Neural progenitor cell (in vitro differentiated cells): ENCODE measurements at regions not wholly inside any gene's neighbourhood (a gene's known extent, or its start where the extent isn't known, plus 50 kb on each side); places are given as distances from the start of the nearest gene placed in this dataset.

Experiments used
- DNase-seq: peaks from one replicate; pipeline ENCODE4 v3.0.0-alpha.2; 2016; ENCODE audit warnings: low spot score
- H2AFZ ChIP-seq: fragments of 200-600 bp; sonication (generic); replicated peaks from 2 replicates; pipeline ENCODE4 v1.6.1; 2016; ENCODE audit warnings: antibody characterized with exemption
- H3F3A ChIP-seq: fragments of 200-600 bp; sonication (generic); 2 replicates; pipeline ENCODE4 v1.6.1; 2016; ENCODE audit warnings: antibody characterized with exemption, low read depth
- H3K27ac ChIP-seq: fragments of 200-600 bp; sonication (generic); 2 replicates; pipeline ENCODE4 v1.5.1; 2016; ENCODE audit warnings: mild to moderate bottlenecking
- H3K27me3 ChIP-seq: fragments of 200-600 bp; sonication (generic); 2 replicates; pipeline ENCODE4 v1.6.1; 2016; ENCODE audit warnings: mild to moderate bottlenecking, moderate library complexity
- H3K36me3 ChIP-seq: fragments of 200-600 bp; sonication (generic); 2 replicates; pipeline ENCODE4 v1.5.1; 2016
- H3K4me1 ChIP-seq: fragments of 200-600 bp; sonication (generic); 2 replicates; pipeline ENCODE4 v1.6.1; 2016; ENCODE audit warnings: mixed run types
- H3K4me2 ChIP-seq: fragments of 200-600 bp; sonication (generic); 2 replicates; pipeline ENCODE4 v1.6.1; 2016
- H3K4me3 ChIP-seq: fragments of 200-600 bp; sonication (generic); 2 replicates; pipeline ENCODE4 v1.5.1; 2016
- H3K79me2 ChIP-seq: fragments of 200-600 bp; sonication (generic); 2 replicates; pipeline ENCODE4 v1.6.1; 2016; ENCODE audit warnings: low read depth
- H3K9ac ChIP-seq: fragments of 200-600 bp; sonication (generic); 2 replicates; pipeline ENCODE4 v1.6.1; 2016
- H3K9me3 ChIP-seq: fragments of 200-600 bp; sonication (generic); 2 replicates; pipeline ENCODE4 v1.5.1; 2016; ENCODE audit warnings: low read depth
- H4K20me1 ChIP-seq: fragments of 200-600 bp; sonication (generic); 2 replicates; pipeline ENCODE4 v1.6.1; 2016; ENCODE audit warnings: low read depth
- H3K27ac Mint-ChIP-seq: 3 replicates; pipeline ENCODE4 v1.8.0; 2021; ENCODE audit warnings: mixed read lengths
- H3K27me3 Mint-ChIP-seq: 2 replicates; pipeline ENCODE4 v1.8.0; 2022; ENCODE audit warnings: low read depth, mild to moderate bottlenecking, inconsistent platforms, moderate library complexity, mixed read lengths; ENCODE audit not compliant: insufficient read depth
- H3K36me3 Mint-ChIP-seq: 3 replicates; pipeline ENCODE4 v1.8.0; 2021; ENCODE audit warnings: mixed read lengths
- H3K4me1 Mint-ChIP-seq: 3 replicates; pipeline ENCODE4 v1.8.0; 2021; ENCODE audit warnings: mixed read lengths
- H3K4me3 Mint-ChIP-seq: 3 replicates; pipeline ENCODE4 v1.8.0; 2021; ENCODE audit warnings: mild to moderate bottlenecking, moderate library complexity, mixed read lengths
- H3K9me3 Mint-ChIP-seq: 3 replicates; pipeline ENCODE4 v1.8.0; 2020; ENCODE audit warnings: mixed read lengths
- EZH2 ChIP-seq: fragments of 200-600 bp; sonication (generic); IDR thresholded peaks from 2 replicates; pipeline ENCODE4 v1.6.1; 2017; ENCODE audit warnings: antibody characterized with exemption, mild to moderate bottlenecking, moderate library complexity
- EZH2phosphoT487 ChIP-seq: fragments of 200-600 bp; sonication (generic); IDR thresholded peaks from 2 replicates; pipeline ENCODE4 v1.6.1; 2017; ENCODE audit warnings: antibody characterized with exemption
- TF ChIP-seq, protein P1 (sequence below): fragments of 200-600 bp; sonication (generic); IDR thresholded peaks from 2 replicates; pipeline ENCODE4 v1.5.1; 2017; ENCODE audit warnings: antibody characterized with exemption, mild to moderate bottlenecking

DNA sequence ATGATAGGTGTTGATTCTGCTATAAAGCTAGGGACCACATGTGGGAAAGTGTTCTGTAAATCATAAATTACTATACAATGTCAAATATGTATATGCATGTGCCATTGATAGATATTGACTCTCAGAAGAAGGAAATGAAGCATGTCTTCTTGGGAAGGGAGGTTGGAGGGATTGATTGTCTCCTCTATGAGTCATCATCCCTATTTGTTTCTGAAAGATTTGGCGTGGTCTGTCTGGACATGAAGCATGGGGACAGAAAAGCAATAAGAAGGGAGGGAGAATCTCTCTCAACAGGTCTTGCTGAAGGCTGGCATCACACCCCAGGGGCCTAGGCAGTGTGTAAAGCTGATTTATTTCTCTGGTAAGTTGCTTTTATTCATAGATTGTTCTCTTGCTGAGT lies 98.0 kb upstream of the KCNJ6 start:
- no peaks in the 10 kb centered on the region for H3K4me1 ChIP-seq
- no peak overlapping the region for H3K27ac ChIP-seq
- Mint-ChIP-seq H3K4me1 (peaks cover 19% of the 10 kb centered on the region), H3K4me3 (no peak overlapping the region), H3K27me3 (peaks cover 5% of the 10 kb centered on the region), H3K27ac (no peak overlapping the region), H3K36me3 (no peaks in the 10 kb centered on the region), H3K9me3 (peaks cover 8% of the 10 kb centered on the region)
- no peaks in the 10 kb centered on the region for H3K27me3 ChIP-seq
- H3K9ac ChIP-seq = no peak overlapping the region
- H3K36me3 ChIP-seq = no peaks in the 10 kb centered on the region
- H3F3A ChIP-seq = no peaks in the 10 kb centered on the region
- TF ChIP-seq EZH2phosphoT487 (no peak), EZH2 (no peak)
- TF ChIP-seq, protein P1, sequence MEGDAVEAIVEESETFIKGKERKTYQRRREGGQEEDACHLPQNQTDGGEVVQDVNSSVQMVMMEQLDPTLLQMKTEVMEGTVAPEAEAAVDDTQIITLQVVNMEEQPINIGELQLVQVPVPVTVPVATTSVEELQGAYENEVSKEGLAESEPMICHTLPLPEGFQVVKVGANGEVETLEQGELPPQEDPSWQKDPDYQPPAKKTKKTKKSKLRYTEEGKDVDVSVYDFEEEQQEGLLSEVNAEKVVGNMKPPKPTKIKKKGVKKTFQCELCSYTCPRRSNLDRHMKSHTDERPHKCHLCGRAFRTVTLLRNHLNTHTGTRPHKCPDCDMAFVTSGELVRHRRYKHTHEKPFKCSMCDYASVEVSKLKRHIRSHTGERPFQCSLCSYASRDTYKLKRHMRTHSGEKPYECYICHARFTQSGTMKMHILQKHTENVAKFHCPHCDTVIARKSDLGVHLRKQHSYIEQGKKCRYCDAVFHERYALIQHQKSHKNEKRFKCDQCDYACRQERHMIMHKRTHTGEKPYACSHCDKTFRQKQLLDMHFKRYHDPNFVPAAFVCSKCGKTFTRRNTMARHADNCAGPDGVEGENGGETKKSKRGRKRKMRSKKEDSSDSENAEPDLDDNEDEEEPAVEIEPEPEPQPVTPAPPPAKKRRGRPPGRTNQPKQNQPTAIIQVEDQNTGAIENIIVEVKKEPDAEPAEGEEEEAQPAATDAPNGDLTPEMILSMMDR = no peak
- no peak overlapping the region for H3K4me3 ChIP-seq
- no peaks in the 10 kb centered on the region for H3K9me3 ChIP-seq
- no peaks in the 10 kb centered on the region for H4K20me1 ChIP-seq
- no peak overlapping the region for H2AFZ ChIP-seq
- no peak for DNase-seq
- no peak overlapping the region for H3K4me2 ChIP-seq
- H3K79me2 ChIP-seq = no peaks in the 10 kb centered on the region

DNA sequence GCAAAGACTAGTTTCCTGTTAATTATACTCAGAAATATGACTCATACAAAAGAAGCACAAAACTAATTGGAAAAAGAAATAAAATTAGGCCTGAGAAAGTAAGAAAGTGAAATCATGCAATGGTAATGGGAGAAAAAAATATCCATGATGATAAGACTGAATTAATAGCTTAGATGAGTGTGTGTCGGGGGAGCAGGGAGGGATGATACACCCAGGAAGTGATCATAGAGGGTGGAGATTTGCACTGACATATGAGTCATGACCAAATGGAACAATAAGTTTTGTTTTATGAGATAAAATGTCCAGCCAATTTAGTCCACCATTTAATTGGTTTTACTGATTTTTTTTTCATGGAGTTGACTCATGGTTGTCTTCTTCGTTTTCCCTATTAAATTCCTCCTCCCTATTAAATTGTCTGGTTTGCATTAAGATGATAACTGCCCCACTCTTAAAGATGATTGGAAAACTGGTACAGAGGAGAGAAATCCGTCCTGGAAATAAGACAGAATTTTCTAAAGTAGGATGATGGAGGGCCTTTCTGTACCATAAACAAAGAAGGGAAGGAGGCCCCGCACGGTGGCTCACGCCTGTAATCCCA lies 111.7 kb upstream of the KCNJ6 start:
- no peak for DNase-seq

DNA sequence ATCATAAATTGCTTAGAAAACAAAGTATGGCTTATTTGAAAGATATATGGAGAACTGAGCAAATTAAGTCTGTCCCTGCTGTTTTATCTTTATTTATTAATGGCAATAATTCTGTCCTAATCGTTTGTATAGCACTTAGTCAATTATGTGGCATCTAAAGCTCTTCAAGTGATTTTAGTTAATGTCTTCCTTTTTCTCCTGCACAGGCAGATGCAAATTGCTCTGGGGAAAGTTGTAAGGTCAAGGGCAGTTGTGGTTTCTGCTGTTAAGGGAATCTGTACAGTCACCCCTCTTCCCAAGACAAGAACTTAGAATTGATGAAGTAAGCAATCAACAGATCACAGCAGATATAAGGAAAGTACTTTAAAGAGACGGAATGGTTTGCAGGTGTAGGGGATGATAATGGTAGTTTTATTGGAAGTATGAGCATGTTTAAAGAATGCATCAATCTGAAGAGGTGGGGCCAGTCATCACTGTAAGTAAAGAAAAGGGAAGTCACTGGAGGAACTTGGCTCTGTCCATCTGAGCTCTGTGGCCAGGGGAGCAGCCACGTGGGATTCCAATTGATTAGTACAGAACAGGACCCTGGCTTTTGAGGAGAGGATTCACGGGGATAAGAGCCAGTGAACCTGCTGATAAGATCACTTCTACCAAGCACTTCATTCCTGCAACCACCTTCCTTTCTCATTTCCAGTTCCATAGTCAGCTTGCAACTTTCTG lies 116.0 kb upstream of the KCNJ6 start:
- no peaks in the 10 kb centered on the region for H3K4me1 Mint-ChIP-seq
- no peak overlapping the region for H3K27ac Mint-ChIP-seq
- no peaks in the 10 kb centered on the region for H3K9me3 Mint-ChIP-seq

More for the DNA sequence above, 111.7 kb upstream of the KCNJ6 start:
- Histone ChIP-seq H4K20me1 (no peaks in the 10 kb centered on the region), H2AFZ (no peak overlapping the region), H3K36me3 (no peaks in the 10 kb centered on the region), H3K4me2 (no peak overlapping the region), H3K4me1 (no peaks in the 10 kb centered on the region), H3K27ac (no peak overlapping the region), H3K4me3 (no peak overlapping the region), H3F3A (no peaks in the 10 kb centered on the region), H3K79me2 (no peaks in the 10 kb centered on the region), H3K27me3 (no peaks in the 10 kb centered on the region), H3K9me3 (no peaks in the 10 kb centered on the region), H3K9ac (no peak overlapping the region)
- no peaks in the 10 kb centered on the region for H3K36me3 Mint-ChIP-seq
- TF ChIP-seq EZH2 (no peak), EZH2phosphoT487 (no peak)
- TF ChIP-seq, protein P1 = no peak
- no peaks in the 10 kb centered on the region for H3K9me3 Mint-ChIP-seq
- no peaks in the 10 kb centered on the region for H3K4me1 Mint-ChIP-seq
- H3K27ac Mint-ChIP-seq = no peak overlapping the region
- peaks cover 5% of the 10 kb centered on the region for H3K27me3 Mint-ChIP-seq
- H3K4me3 Mint-ChIP-seq = no peak overlapping the region

More for the DNA sequence above, 116.0 kb upstream of the KCNJ6 start:
- H3F3A ChIP-seq = no peaks in the 10 kb centered on the region
- TF ChIP-seq, protein P1 = no peak
- TF ChIP-seq EZH2 (no peak), EZH2phosphoT487 (no peak)
- H3K4me2 ChIP-seq = no peak overlapping the region
- no peak overlapping the region for H3K27ac ChIP-seq
- Mint-ChIP-seq H3K27me3 (peaks cover 4% of the 10 kb centered on the region), H3K4me3 (no peak overlapping the region), H3K36me3 (no peaks in the 10 kb centered on the region)
- H3K36me3 ChIP-seq = no peaks in the 10 kb centered on the region
- H2AFZ ChIP-seq = no peak overlapping the region
- no peak overlapping the region for H3K9ac ChIP-seq
- no peaks in the 10 kb centered on the region for H3K27me3 ChIP-seq
- H3K4me3 ChIP-seq = no peak overlapping the region
- H3K9me3 ChIP-seq = no peaks in the 10 kb centered on the region
- no peak for DNase-seq
- no peaks in the 10 kb centered on the region for H4K20me1 ChIP-seq
- H3K4me1 ChIP-seq = no peaks in the 10 kb centered on the region
- no peaks in the 10 kb centered on the region for H3K79me2 ChIP-seq
